Activated CD4-positive, alpha-beta T cell treated with anti-CD3 and anti-CD28 coated beads, Interleukin-10, Interleukin-2, amounts not matched to agents 100 ng/mL and 50 ng/mL, durations not matched to agents 16 hours and 8 hours (primary cell): ENCODE measurements at regions not wholly inside any gene's neighbourhood (a gene's known extent, or its start where the extent isn't known, plus 50 kb on each side); places are given as distances from the start of the nearest gene placed in this dataset.
"Not testable (repeated sequence)": the region's sequence is repeated elsewhere in the genome, so short reads cannot be mapped to it uniquely, and the experiment has no call there.

Source experiments
- DNase-seq: peaks from one replicate; pipeline ENCODE4 v3.0.0-alpha.2; 2020

DNA sequence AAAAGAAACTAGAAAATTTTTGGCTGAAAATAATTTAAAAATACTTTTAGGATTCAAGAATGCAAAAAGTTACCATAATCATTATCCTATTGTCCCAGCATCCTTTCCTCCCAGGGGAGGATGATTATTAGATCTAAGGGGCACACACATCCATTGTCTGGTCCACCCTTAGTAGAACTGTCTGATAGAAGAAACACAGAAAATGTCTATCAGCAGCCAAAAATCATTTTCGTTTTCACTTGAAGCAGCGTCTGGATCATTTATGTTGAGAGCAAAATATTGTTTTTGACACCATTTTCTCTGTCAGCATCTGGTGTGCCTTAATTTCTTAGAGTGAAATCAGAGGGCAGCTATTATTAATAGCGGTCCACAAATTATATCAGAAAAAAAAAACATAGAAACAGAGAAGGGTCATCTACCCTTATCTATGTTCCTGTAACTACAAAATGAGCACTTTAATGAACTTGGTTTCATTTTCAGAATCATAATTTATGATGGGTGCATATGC lies 446.3 kb downstream of the TRAM1L1 start:
- no peak for DNase-seq

DNA sequence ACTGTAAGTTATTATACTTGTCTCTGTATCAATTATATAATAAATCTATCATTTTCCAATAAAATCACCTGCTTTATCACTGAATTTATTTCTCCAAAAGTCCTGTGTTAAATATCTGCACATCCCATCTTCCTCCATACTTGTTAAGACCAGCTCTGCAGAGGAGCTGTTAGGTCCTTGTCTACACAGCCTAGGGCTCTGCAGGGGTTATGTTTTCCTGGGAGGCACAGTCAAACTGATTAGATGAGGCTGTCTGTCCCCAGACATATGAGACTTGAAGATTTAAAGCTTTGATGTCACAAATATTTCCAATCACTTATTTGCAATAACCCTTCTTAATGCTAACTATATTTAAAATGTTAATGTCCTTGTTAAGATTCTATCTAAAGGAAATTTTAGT lies 446.8 kb downstream of the TRAM1L1 start:
- no peak for DNase-seq

DNA sequence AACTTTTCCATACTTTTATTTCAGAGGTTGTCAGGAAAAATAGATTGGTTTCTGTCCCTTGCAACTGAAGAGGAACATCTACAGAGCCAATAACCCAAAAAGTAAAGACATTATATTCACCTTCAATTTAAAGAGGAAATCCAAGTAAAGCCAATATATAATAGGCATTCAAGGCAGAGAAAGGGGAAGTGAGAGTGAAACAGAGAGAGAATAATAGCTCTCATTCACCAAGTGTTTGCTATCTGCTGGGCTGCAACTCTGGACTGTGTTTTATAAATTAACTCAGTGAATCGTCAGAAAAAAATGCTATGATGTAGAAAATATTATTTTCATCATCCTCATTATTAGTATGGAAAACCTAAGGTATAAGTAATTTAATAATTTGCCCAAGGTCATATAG lies 448.5 kb downstream of the TRAM1L1 start:
- no peak for DNase-seq

DNA sequence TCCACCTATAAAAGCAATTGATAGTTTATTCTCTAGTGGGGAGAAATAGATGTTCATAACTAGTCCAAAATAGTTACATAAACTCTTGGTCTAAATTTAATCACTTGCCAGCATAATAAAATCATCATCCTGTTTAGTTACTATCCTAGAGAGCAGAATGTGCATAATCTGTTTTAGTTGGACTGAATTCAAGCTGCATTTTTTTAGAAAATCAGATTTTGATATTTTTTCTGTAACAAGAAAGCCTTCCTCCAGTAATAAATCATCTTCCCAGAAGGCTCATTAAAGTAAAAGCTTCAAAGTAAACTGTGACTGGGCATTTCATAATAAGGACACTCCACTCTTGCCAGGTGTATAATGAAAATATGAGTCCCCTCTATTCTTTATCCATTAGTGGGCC lies 453.1 kb downstream of the TRAM1L1 start:
- DNase-seq, result no peak

DNA sequence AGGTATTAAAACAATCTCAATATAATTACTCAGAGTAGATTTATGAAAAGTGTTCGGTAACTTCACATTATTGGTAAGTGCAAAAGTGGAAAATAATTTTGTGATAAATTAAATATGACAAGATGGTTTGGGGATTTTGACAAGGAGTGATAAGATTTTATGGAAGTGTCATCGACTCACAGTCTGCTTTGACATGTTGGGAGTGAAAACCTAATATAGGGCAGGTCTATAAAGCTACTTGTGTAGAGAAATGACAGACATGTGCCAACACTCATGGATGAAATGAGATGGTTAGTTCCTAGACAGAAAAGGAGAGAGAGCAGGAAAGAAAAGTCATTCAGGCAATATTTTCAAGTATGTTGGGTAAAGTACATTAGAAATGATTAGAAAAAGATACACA lies 456.8 kb downstream of the TRAM1L1 start:
- DNase-seq, result no peak

DNA sequence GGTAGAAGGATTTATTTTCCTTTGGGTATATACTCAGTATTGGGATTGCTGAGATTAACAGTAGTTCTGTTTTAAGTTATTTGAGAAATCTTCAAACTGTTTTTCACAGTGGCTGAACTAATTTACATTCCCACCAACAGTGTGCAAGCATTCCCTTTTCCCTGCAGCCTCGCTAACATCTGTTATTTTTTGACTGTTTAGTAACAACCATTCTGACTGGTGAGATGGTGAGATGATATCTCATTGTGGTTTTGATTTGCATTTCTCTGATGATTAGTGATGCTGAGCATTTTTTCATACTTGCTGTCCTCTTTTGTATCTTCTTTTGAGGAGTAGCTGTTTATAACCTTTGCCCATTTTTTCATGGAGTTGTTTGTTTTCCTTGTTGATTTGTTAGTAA lies 457.8 kb downstream of the TRAM1L1 start:
- DNase-seq, result no peak

DNA sequence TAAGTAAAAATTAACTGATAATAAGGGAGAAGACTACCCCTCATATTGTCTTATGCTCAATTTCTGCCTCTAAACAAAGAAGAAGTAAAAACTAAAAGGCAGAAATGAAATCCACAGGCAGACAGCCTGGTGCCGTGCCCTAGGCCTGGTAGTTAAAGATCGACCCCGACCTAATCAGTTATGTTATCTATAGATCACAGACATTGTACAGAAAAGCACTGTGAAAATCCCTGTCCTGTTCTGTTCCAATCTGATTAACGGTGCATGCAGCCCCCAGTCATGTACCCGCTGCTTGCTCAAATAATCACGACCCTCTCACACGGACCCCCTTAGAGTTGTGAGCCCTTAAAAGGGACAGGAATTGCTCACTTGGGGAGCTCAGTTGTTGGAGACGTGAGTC lies 465.9 kb downstream of the TRAM1L1 start:
- not testable (repeated sequence) for DNase-seq

DNA sequence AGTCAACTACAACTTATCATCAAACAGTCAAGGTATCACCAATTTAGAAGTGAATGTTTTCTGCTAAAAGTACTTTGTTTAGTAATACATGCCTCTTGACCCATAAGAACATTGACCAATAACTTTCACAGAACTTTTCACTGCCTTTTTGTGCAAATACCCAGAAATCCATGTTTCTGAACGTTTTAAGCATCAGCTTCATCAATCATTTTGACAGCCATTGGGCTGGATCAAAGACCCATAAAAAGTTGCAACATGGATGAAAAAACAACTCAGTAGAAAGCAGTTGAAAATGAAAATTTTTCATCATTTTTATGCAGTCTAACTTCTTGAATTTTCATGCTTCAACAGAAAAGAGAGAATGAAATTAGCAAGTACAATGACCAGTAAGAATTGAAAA lies 466.7 kb downstream of the TRAM1L1 start:
- no peak for DNase-seq

DNA sequence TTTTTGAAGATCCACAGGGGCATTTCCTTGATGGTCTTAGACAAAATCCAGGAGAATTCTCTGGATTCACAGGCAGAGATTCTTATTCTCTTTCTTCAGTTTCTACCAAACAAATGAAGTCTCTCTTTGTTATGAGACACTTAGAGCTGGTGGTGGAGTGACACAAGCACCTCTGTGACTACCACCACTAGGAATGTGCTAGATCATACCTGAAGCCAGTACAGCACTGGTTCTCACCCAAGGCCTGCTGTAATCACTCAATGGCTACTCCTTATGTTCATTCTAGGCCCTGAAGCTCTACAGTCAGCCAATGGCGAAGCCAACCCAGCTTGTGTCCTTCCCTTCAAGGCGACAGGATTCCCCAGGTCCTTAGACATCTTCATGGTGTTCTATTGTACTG lies 482.3 kb downstream of the TRAM1L1 start:
- no peak for DNase-seq

DNA sequence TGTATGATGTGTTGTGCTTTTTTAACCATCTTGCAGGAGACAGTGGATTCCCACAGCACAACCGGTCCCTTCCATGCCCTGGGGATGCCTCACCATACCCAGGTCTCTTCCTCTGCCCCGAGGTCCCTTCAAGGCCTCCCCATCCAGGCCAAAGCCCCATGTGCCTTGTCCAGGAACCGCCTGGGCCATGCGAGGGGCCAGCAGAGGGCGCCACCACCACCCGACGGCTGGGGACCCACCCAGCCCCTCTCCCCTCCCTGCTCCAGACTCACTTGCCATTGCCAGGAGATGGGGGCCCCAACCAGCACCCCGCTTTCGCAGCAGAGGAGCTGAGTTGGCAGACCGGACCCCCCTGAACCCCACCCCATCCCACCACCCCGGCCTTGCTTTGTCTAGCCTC lies 485.5 kb downstream of the TRAM1L1 start:
- DNase-seq, result no peak

DNA sequence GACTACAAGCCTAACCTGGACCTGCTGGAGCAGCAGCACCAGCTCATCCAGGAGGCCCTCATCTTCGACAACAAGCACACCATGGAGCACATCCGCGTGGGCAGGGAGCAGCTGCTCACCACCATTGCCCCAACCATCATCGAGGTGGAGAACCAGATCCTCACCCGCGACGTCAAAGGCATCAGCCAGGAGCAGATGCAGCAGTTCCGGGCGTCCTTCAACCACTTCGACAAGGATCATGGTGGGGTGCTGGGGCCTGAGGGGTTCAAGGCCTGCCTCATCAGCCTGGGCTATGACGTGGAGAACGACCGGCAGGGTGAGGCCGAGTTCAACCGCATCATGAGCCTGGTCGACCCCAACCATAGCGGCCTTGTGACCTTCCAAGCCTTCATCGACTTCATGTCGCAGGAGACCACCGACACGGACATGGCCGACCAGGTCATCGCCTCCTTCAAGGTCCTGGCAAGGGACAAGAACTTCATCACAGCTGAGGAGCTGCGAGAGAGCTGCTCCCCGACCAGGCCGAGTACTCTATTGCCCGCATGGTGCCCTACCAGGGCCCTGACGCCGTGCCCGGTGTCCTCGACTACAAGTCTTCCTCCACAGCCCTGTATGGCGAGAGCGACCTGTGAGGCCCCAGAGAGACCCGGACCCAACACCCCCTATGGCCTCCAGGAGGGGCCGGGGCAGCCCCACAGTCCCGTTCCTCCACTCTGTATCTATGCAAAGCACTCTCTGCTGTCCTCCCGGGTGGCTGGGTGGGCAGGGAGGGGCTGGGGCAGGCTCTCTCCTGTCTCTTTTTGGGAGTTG lies 486.2 kb downstream of the TRAM1L1 start:
- no peak for DNase-seq

DNA sequence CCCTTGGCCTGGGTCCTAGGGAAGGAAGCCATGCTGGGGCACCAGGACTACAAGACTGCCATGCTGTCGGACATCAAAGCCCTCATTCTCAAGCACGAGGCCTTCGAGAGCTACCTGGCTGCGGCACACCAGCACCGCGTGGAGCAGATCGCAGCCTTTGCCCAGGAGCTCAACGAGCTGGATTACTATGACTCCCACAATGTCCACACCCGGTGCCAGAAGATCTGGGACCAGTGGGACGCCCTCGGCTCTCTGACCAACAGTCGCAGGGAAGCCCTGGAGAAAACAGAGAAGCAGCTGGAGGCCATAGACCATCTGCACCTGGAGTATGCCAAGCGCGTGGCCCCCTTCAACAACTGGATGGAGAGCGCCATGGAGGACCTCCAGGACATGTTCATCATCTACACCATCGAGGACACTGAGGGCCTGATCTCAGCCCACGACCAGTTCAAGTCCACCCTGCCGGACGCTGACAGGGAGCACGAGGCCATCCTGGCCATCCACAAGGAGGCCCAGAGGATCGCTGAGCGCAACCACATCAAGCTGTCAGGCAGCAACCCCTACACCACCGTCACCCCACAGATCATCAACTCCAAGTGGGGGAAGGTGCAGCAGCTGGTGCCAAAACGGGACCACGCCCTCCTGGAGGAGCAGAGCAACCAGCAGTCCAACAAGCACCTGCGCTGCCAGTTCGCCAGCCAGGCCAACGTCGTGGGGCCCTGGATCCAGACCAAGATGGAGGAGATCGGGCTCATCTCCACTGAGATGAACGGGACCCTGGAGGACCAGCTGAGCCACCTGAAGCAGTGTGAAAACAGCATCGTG lies 487.0 kb downstream of the TRAM1L1 start:
- DNase-seq, result no peak

DNA sequence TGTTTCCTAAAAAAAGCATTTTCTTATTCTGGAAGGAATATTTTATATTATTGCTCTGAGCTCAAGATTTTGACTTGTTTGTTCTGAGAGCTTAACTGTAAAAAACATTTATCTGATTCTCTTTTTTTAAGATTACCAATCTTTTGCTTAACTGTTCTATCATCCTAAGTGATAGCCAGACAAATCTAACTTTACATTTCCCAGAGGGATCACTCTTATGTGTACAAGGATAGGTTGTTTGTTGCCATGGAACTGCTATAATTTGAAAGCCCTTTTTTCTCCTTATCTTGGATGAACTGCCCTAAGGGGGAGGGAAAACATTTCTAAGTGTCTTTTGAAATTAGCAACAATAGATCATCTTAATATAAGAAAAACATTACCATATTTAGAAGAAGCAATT lies 494.7 kb downstream of the TRAM1L1 start:
- DNase-seq, result no peak

DNA sequence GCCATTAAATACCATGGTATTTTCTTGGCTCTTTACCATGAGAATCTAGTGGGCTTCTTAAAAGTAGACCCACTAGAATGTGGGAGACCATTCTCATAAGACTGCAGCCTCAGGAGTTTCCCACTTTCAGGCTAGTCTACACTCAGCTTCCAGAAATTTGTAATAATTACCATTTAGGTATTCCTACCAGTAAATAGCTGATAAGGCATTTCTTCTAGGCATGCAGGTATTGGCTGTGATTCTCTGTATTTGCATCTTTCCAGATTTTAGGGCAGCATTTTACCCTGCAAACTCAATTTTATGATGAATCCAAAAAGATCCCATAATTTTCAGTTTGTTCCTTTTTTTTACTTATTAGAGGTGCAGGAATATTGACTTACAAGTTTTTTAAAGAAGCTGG lies 496.6 kb downstream of the TRAM1L1 start:
- no peak for DNase-seq

DNA sequence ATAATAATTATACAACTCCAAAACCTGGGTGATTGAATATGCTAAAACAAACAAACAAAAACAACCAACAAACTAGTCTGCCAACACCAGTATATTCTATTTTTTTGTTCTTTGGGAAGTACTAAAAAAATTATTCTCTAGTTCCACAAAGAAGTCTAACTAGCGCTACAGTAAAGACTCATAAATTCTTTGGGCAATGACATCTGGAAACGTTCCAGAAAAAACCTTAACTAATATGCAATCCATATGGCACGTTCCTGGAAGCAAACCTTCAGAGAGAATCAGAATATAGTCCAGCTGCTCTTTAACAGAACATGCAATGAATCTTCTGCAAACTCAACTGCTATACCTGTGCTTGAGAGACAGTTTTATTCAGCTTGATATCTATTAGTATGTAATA lies 500.1 kb downstream of the TRAM1L1 start:
- no peak for DNase-seq

DNA sequence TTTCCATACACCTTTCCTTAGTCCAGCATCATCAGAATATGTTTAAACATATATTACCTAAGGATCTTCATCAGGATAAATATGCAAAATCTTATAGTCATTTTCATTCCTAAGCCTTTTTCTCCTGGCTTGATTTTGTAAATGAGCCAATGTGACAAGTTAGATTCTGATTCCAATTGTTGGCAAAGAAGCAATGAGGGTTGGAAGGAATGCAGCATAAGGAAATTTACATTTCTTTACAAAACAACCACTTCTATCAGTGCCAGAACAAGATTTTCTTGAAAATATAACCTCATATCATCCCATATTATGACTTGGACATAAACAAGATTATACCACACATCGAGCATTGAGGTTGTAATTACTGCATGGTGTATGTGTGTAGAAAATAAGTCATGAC lies 508.1 kb downstream of the TRAM1L1 start:
- DNase-seq, result no peak

DNA sequence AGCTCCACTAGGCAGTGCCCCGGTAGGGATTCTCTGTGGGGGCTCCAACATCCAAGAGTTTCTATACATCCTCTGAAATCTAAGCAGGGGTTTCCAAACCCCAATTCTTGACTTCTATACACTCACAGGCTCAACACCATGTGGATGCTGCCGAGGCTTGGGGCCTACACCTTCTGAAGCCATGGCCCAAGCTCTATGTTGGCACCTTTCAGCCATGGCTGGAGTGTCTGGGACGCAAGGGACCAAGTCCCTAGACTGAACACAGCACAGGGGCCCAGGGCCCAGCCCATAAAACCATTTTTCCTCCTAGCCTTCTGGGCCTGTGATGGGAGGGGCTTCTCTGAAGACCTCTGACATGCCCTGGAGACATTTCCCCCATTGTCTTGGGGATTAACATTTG lies 511.8 kb downstream of the TRAM1L1 start:
- DNase-seq, result no peak

DNA sequence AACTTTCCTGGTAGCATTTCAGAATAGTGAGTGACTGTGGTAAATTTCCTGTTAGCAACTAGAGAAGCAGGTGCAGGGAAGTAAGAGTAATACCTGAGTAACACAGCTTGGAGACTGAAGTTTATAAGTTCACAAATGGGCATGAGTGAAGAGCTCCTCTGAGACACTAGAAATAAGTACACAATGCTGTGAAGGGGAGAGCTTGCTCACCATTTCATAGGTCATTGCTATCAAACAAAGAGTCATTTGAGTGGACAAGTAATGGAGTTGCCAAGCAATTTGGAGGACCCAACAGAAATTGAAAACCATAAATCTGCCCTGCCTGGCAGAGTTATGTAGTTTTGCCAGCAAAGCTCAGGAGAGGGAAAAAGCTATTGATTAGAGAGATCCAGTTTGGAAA lies 523.6 kb downstream of the TRAM1L1 start:
- no peak for DNase-seq

DNA sequence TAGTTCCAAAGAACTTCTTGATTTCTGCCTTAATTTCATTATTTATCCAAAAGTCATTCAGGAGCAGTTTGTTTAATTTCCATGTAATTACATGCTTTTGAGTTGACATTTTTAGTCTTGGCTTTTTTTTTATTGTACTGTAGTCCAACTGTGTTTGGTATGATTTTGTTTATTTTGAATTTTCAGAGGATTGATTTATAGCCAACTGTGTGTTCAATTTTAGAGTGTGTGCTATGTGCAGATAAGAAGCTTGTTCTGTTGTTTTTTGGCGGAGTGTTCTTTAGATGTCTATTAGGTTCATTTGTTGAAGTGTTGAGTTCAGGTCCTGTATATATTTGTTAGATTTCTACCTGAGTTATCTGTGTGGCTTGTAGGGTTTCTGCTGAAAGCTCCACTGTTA lies 533.6 kb downstream of the TRAM1L1 start:
- no peak for DNase-seq

DNA sequence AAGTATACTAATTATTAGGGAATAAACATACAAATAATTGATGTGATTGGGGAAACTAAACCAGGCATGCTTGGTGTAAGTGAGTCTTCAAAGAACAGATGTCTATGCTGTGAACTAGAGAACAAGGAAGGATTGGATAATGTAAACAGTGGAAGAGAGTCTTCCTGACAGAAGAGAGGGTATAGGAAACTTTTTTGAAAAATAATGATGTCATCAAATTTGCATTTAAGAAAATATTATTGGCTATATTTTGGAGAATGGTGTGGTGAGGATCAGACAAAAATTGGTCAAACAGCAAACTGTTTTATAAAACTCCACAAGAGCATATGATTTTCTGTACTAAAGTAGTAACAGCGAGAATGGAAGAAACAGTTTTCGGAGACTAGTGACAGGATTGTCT lies 537.7 kb downstream of the TRAM1L1 start:
- DNase-seq, result no peak

DNA sequence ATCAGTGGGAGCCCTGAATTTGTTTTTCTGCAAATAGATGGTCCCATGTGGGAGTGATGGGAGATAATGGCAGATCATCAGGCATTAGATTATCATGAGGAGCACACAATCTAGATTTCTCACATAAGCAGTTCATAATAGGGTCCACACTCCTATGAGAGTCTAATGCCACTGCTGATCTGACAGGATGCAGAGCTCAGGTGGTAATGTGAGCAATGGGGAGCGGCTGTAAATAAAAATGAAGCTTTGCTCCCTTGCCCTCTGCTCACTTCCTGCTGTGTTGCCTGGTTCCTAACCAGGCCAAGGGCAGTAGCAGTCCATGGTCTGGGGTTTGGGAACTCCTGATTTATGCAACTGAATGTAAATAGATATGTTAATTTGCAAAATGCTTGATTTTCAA lies 538.6 kb downstream of the TRAM1L1 start:
- DNase-seq, result no peak

DNA sequence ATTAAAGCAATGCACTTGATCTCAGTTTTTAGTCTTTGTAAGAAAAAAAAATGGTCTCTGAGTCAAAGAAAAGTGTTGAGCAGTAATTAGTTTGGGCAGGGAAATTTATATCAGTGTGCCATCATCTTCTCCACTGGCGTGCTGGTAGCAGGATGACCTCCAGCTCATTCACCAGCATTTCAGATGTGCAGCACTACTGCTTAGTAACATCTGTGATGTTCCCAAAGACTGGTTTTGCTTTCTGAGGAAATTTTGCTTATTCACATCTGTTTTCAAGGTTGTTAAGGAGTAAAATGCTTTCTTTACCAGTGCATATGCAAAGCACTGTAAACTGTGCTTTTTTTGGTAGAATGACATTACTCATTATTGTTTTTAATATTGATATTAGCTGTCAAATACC lies 540.4 kb downstream of the TRAM1L1 start:
- no peak for DNase-seq

DNA sequence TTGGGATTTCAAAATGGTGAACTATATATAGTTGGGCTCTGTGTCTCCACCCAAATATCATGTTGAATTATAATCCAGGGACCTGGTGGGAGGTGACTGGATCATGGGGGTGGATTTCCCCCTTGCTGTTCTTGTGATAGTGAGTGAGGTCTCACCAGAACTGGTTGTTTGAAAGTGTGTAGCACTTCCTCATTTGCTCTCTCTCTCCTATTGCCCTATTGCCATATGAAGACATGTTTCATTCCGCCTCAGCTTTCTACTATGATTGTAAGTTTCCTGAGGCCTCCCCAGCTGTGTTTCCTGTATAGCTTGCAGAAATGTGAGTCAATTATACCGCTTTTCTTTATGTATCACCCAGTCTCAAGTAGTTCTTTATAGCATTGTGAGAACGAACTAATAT lies 545.6 kb downstream of the TRAM1L1 start:
- DNase-seq, result no peak

DNA sequence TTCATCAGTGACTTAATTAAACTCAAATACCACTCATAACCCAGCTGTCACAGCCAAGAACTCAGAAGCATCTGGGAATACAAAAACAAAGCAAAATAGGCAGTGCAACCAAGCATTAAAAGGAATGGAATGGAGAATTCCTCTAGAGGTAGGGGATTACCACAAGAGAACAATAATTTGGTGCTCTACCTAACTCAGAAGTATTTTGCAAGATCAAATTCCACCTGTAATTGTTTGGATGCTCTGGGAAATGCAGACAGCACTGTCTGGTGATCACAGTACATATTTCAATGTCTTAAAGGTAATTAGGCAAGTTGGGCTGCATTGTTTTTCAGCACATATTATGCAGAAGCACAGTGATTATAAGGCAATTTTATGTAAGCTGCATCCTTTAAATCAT lies 547.5 kb downstream of the TRAM1L1 start:
- no peak for DNase-seq
